NCI-H345 (cell line): ENCODE measurements at regions not wholly inside any gene's neighbourhood (a gene's known extent, or its start where the extent isn't known, plus 50 kb on each side); places are given as distances from the start of the nearest gene placed in this dataset.

Experiments
- DNase-seq: peaks from one replicate; lab custom pipeline; 2025; lab: John Stamatoyannopoulos, UW

DNA sequence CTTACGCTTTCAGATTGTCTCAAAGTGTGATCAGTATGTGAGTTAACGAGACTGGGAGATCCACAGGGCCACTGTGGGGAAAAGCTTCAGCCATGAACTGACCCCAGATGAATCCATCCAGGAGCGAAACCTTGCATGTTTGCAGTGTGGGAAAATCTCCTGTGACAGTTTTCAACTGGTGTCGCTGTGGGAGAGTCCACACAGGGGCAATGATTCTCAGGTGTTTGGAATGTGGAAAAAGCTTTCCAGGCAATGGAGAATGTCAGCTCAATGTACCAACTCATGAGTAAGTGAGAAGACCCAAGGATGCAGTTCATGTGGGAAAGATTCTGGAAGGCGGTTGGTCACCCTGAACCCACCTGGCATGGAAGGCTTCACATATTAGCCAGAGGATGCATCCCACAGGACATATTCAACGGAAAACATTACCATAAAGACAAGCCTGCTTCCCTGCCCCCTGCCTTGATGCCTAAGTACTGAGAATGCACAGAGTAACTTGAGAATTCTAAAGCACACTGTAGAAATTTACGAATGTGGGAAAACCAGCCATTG, 204.1 kb upstream of the BMPER start:
- no peak for DNase-seq

DNA sequence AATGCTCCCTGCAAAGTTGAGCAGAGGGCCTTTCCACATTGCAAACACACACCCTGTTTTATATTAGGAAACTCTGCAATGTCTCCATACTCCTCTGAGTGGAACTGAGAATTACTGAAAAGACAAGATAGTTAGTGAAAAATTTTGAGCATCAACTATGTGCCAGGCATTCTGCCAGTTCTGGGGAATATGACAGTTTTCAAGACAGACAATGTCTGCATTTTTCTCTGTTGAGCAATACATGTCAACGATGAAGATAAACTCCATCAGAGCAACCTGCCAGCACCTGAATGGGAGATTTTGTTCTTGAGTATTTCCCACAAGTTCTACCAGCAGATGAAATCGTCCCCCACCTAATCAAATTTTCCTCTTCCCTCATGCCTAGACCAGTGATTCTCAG, 203.4 kb upstream of the BMPER start:
- DNase-seq, result no peak

DNA sequence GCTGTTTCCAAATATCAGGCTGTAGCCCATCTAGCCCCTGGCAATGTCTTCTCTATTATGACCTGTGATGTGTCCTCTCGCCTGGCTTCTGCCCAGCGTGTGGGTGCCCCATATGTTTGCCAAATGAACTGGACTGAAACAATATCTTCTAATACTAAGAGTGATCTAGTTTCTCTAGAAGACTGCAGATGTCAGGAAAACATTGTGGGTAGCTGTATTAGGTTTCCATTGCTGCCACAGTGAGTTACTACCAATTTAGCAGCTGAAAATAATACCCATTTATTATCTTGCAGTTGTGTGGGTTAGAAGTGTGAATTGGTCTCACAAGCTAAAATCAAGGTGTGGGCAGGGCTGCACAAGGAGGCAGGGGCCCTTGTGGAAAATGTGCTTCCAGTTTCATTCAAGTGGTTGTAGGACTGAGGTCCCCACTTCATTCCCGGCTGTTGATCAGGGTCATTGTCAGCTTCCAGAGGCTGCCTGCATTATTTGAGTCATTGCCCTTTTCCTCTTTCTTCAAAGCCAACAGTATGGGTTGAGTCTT, 202.8 kb upstream of the BMPER start:
- DNase-seq, result no peak

DNA sequence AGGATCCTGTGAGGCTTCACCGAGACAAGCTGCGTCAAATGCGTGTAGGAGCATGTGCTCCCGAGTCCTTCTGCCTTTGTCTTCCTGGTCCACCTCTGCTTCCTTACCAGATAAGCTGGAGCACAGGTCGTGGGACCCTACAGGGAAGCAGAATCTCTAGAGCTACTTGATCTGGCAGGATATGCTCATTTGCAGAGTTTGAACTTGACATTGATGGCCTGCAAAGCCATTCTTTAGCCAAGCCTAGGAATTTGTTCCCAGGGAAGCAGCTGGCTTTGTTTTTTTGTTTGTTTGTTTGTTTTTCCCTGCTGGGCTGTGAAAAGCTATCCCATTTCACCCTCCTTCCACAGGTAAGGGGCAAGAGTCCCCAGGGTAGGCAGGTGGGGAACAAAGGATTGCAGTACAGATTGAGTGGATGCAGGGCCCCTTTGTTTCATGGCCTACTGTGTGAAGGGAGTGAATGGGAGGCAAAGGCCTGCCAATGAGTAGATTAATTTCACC, 200.0 kb upstream of the BMPER start:
- peak; percentile 71 for DNase-seq

DNA sequence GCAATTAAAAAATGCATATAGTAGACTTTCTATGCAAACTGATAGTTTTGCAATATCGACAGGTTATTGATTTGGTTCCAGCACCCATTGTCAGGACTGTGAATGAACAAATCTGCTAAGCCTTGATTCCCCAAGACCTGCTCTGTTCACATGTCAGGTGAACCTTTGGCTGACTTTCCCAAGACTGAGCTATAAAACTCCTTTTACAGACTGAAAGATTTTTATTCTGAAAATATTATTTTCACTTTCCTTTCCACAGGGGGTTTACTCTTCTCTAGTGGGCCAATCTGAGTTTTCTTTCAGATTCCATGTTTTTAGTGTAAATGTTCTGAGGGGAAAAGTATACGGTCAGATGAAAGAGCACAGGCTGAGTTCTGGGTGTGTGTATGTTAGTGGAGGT, 199.2 kb upstream of the BMPER start:
- no peak for DNase-seq

DNA sequence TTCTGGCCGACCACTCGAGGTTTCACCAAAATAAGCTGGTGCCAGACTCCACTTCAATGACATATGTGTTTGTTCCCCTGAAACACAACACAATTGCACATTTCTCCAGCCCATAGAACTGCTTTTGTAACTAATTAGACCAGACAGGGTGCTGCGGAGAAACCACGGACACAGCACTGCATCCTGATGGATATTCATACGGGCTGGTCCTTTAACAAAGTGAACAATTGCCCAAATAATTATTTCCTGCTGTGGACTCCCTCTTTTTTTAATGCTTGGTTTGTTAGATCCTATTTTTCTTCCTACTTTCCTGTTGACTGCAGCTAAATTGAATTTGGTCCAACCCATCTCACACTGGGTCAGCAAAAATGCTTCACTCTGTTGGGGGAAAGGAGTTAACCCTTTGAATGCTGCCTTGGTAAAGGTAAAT, 198.6 kb upstream of the BMPER start:
- no peak for DNase-seq

DNA sequence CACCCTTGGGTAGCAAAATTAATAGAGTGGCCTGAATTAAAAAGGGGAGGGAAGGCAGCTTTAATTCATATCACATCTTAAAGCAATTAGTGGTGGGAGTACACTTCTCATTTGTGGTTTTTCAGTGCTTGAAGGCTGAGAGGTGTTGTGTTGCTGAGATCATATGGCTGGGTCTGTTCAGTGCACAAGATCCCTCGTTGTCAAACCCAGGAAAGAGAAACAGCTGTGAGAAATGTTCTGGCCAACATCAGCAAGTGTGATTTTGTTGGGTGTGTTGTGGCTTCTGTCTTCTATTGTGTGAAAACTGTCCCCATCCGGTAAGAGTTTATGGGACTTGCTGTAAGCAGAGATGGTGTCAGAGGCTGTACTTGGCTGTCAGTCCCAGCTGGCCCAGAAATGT, 197.9 kb upstream of the BMPER start:
- no peak for DNase-seq

DNA sequence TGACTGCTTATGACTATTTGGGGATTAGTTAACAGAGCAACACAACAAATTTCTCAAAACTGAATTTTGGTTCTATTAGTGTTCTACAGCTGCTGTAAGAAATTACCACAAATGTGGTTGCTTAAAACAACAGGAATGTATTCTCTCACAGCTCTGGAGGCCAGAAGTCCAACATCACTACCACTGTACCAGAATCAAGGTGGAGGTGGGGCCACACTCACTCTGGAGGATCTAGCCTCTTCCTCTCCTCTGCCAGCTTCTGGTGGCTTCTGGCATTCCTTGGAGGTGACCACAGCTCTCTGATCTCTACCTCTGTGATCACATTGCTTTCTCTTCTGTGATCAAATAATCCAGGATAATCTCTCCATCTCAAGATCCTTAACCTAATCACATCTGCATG, 194.7 kb upstream of the BMPER start:
- no peak for DNase-seq

DNA sequence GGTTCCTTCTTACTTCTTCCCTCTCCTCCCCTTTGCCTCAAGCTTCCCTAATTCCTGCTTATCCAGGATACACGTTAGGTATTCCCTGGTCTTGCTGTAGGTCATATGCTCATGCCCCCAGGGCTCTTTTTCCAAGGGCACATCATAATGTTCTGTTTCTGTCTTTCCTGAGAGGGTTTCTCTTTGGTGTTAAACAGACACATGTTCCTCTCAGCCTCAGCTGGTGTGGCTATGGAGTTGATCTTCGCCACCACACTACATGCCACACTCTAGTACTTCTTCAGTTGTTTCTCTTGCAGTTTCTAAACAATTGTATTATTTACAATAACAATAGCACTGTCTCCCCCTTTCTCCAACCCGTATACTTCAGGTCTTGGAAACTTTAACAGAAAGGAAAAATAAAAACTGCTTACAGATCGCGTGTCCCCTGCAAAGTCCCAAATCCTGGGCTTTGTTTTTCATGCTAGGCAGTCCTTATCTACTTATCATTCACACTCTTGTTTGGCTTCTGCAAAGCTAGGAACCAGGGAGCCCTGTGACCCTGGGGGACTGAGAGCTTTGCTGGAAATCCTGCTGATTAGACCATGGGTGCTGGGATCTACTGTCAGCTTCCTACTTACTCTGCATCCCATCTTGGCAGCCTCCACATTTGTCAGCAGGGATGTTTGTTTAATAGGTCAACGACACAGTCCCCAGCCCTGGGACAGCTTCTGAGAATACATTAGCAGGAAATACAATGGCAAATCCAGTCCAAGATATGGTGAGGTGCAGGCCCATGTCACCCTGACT, 193.9 kb upstream of the BMPER start:
- DNase-seq, result no peak

DNA sequence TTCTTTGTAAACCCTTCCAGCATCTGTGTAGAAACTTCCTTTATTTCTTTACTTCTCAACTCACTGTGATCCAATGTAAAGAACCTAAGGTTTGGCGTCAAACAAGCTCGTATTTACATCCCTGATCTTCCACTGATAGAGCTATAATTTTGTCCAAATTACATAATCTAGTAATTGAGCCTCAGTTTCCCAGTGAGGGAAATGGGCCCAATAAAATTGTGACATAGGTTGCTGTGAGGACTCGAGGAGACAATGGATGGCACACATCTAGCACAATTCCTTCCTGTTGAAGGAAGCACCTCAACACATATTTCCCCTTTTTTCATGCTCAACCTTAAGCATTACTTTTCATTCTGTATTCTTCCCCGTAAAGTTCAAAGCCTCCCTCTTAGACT, 193.3 kb upstream of the BMPER start:
- no peak for DNase-seq

DNA sequence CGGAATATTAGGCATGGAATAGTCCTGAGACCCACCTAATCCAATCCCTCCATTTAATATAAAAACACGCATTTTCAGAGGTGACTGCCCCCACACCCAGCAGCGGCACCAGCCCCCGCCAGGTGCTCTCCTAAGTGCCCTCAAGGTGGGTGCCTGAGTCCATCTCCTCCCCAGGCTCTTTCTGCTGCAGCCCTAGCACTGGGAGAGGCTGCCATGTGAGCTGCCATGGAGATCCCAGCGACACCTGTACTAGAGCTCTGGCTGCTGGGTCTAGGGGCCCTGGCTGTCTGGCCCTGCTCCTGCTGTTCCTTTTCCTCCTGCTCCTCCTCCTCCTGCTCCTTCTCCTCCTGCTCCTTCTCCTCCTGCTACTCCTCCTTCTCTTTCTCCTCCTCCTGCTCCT, 191.1 kb upstream of the BMPER start:
- DNase-seq, result no peak

DNA sequence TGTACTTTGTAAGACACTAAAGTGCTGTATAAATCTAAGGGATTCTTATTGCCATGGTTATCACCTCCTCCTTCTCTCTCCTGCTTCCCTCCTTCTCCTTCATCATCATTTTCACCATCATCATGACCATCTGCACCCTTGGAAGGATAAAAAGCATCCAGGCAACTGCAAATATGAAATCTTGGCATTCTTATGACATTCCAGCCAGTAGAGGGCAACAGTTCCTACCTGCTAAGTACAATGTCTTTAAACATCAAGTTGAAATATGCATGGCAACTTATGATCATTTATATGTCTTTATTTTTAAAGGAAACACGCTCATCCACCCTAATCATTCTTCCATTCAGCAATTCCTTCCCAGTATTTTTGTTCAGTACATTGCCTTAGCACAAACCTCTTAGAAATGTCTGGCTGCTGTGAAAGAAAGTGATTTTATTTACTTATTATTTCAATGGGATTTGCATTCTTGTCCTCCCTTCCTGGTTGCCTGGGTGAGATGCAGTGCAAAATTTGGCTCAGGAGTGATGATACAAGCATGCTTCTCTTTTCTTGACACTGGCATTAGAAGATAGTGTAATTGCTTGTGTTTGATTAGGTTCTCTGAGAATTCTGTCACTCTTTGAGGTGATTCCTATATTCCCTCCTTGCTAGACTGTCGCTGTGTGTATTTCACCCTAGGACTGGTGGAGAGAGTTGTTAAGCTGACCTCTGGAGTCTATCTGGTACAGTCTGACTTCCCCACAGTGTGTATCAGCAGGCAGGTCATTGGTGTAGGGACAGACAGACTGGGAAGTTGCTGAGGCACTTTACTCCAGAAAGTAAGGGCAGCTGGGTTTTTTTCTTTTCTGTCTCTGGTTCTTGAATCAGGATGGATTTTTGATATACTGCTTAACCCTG, 188.5 kb upstream of the BMPER start:
- DNase-seq, result no peak

DNA sequence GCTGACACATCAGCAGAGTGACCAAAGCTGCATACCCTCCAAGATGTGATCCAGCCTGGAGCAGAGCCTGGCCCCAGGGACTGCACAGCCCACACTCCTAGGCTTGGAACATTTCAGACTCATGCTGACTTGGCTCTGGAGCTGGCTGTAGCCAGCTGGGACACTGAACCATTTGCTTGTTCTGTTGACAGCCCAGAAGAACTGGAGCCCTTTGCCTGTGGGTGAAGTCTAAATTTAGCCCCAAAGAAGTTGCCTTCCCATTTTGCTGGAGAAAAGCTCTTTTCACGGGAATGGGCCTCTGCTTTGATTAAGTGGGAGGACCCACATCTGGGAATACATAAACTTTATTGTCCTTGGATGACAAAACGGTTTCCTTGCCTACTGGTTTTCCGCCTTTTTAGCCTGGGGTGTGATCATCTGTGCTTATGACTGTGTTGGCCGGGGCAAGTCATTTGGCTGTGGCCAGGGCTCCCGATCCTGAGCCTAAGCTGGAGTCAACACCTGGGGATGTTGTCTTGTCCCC, 186.2 kb upstream of the BMPER start:
- no peak for DNase-seq

DNA sequence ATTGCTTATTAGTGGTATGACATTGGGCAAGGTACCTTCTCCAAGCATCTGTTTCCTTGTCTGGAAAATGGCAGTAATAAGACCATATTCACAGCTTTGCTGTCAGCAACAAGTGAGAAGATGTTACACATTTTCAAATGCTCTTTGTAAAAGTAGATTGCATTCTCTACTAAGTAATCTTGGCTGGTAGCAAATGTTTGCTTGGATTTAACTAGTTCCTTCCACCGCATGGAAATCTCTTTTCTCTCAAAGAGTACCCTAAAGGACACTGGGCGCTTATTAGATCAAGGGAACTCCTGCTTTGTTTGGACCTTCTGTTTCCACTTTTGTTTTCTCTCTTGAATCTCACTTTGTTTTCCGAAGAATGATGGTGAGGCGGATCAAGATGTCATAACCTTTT, 185.2 kb upstream of the BMPER start:
- DNase-seq, result no peak

DNA sequence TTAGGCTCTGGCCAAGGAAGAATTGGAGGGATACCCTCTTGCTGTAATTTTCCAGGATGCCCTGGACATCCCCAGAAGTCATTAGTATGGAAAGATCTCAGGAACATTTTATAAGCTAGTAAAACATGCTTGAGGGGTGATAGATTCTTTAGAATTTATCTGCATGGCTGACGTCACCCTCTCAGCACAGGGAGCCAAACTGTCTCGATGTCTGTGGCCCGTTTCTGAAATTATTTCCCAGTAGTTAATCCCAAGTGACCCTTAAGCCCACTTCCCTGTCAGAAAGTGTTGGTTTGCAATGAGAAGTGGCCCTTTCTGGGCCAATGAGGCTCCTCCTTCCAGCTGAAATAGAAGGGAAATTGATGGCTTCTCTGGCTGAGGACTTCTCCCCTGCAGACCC, 184.5 kb upstream of the BMPER start:
- no peak for DNase-seq

DNA sequence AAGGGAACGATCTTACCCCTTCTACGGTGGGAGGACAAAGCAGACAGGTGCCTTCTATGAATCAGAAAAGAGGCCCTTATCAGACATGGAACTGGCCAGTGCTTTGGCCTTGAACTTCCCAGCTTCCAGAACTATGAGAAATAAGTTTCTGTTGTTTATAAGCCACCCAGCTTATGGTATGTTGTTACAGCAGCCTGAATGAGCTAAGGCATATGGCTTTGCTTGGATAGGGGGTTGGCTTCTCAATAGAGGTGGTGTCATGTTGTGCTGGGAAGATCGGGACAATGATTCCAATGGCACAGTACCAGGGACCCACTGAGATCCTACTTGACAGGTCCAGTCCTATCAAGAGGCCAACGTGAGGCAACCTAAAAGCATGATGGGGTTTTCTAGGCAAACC, 183.4 kb upstream of the BMPER start:
- no peak for DNase-seq

DNA sequence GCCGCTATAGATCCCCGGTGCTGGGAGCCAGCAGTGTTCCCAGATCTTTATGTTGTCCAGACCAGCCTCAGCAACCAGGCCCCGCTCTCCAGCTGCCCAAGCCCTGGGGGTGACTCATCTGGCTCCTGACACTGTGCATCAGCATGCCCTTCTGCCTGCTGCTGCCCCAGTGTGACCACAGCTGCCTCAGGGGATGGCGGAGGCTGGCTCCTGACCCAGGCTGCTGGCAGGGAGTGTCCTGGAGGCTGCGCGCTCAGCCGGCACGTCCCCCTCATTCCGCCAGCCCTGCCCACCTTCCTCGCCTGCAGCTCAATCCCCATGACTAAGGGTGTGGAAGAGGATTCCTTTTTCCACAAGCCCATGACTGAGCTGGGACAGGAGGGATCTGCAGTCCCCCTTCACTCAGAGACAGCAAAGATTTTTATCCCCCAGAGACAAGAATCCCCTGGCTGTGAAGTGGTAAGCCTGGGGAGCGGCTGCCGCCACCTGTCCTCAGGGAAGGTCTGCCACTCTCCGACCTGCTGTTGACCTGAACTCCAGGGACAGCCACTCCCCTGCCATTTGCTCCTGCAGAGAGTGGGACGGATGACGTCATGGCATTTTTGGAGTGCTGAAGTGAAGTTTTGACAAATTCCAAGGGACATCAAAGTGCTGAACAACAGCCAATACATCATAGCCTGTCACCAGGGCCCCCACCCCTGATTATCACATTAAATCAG, 182.8 kb upstream of the BMPER start:
- DNase-seq, result no peak

DNA sequence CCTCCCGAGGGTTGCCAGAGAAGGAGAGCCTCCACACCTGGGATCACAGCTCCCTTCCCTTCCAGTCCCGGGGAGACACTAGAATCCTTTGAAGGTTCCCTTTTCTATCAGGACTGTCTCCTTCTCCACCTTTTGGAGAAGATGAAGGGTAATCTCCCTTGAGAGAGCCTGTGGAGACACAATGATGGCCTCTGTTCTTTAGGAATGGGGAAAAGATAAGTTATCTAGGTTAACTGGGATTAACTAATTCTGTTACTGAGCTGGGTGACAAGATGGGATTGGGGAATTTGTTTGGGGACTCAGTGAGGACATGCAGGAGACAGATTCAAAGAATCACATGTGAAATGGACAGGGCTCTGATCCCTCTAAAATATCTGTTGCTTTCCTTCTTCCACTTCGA, 181.1 kb upstream of the BMPER start:
- no peak for DNase-seq

DNA sequence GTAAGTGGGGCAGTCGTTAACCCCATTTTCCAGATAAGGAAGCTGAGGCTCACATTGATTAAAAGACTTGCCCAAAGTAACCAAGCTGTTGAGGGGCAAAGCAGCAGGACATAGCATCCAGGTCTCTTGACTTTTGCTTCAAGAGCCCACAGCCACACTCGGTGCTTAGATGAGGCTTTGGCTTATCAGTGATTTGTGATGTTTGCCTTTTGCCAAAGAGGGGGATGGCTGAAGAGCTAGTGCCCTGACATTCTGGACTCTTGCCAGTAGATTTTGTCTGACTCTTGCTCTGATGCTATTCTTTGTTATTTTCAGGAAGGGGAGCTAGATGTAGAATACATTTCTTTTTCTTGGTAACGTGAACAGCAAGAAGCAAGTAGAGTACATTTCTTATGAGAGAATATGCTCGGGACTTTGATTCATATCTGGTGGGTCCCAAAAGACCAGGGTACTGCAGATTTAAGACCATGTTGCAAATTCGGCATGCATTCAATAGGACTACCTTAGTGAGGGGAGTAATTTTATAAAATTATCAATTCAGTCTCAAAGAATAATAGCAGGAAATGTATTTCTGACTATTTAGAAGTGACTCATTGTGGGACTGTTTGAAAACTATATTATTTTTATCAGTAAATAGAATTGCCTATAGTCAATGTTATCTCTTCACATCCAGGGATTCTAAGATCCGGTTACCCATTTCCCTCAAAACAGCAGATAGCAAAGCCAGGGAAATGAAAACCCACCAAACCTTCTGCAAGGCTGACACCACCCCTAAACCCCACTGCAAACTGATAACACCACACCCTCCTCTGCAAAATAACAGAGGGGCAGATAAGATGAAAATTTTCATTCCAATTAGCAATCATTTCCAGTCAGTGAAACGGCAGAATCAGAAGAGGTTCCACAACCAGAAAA, 180.0 kb upstream of the BMPER start:
- no peak for DNase-seq

DNA sequence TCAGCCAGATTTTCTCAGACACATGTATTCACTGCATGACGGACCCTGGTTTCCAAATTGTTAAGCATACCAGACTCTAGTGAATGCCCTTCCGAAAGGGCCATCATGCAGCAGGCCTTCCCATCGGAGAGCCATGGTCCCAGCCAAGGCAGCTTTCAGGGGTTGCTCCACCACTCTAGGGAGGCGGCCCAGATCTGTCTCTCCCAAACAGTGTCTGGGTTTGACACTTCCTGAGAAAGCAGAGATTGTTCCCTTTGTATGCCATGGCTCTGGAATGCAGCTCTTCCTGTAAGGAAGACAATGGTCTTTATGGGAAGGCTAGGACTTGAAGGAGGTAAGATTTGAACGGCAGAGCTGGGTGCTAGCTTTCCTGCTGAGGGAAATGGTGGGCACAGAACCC, 178.8 kb upstream of the BMPER start:
- no peak for DNase-seq

DNA sequence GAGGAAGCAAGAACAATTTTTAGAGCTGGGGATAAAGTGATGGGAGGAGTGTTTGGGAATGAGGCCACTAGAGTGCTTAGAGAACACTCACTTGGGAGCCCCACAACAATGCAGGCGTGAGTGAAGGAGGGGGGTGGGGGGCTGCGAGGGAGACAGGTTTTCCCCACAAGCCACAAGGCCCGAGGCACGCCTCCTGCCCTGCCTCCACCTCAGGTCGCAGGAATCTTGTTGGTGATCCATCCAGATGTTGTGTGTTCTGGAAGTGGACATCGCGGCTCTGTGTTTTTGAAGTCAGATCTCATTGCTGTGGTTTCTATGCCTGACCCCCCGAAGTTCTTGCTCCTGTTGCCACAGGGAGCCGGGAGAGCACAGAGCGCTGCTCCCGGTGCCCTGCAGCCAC, 178.0 kb upstream of the BMPER start:
- no peak for DNase-seq
